K562 (cell line): ENCODE measurements at regions not wholly inside any gene's neighbourhood (a gene's known extent, or its start where the extent isn't known, plus 50 kb on each side); places are given as distances from the start of the nearest gene placed in this dataset.

Experiments
- ATAC-seq: fragments of 200-7000 bp; cut with Tn5 transposase; 3 replicates; pipeline ENCODE4 v1.9.1; 2020; ENCODE audit warnings: moderate library complexity
- BruUV-seq: library from RNA; stranded (reverse); fragments of 400-500 nt; replicated peaks from 2 replicates; lab custom pipeline; 2021; lab: Mats Ljungman, UMichigan
- CTCF ChIA-PET: fragments of 300-600 bp; formaldehyde crosslinking; extraction: SDS; loops from one replicate; lab custom pipeline; 2021; ENCODE audit warnings: low intra/inter-chr PET ratio; lab: Yijun Ruan, JAX
- POLR2A ChIA-PET: fragments of 300-600, 350-650 bp; sonication (Branson Sonifier 250); formaldehyde crosslinking; extraction: SDS; loops from one replicate; lab custom pipeline; 2021; ENCODE audit warnings: antibody characterized with exemption, inconsistent platforms; lab: Yijun Ruan, JAX
- DNase-seq, 4 experiments: peaks; one replicate each; pipeline versions ENCODE4 v3.0.0 to v3.0.0-alpha.2; 2011 to 2018; ENCODE audit warnings: low spot score in 3 of 4, mixed read lengths in 3 of 4; ENCODE audit errors: extremely low read depth in 1 of 4
- FAIRE-seq: peaks from 2 replicates; lab custom pipeline; 2011; peaks lifted over from hg19 to GRCh38; lab: Jason Lieb, UNC
- H2AFZ ChIP-seq: 2 replicates; pipeline ENCODE4 v1.6.0; 2011; ENCODE audit warnings: low read depth, low read length, control low read depth, inconsistent platforms
- H3K27ac ChIP-seq: fragments of 200-600 bp; 3 replicates; pipeline ENCODE4 v1.8.0; 2011; ENCODE audit warnings: low read depth, mild to moderate bottlenecking, control low read depth, inconsistent platforms, low read length, moderate library complexity, mixed read lengths; ENCODE audit errors: extremely low read depth
- H3K27me3 ChIP-seq, 2 experiments: fragments of 300-600 bp in 1 of 2; 2 replicates in 1 of 2; 3 replicates in 1 of 2; pipeline versions ENCODE4 v1.6.0 to v1.8.0; 2011; ENCODE audit warnings: inconsistent platforms in 2 of 2, low read length in 2 of 2, mild to moderate bottlenecking in 1 of 2, mixed read lengths in 1 of 2, moderate library complexity in 1 of 2; ENCODE audit not compliant: control insufficient read depth in 2 of 2, insufficient read depth in 2 of 2
- H3K36me3 ChIP-seq: fragments of 300-600 bp; 3 replicates; pipeline ENCODE4 v1.8.0; 2011; ENCODE audit warnings: mild to moderate bottlenecking, low read length, inconsistent platforms; ENCODE audit not compliant: control insufficient read depth, insufficient read depth
- H3K4me1 ChIP-seq, 2 experiments: fragments of 200-600 bp in 1 of 2; replicated peaks in 1 of 2; 2 replicates in 1 of 2; 3 replicates in 1 of 2; pipeline versions ENCODE4 v1.5.1 to v1.8.0; 2011; ENCODE audit warnings: inconsistent platforms in 2 of 2, low read length in 2 of 2, mild to moderate bottlenecking in 1 of 2, mixed read lengths in 1 of 2, moderate library complexity in 1 of 2; ENCODE audit not compliant: control insufficient read depth in 2 of 2, insufficient read depth in 2 of 2
- H3K4me2 ChIP-seq: 2 replicates; pipeline ENCODE4 v1.6.1; 2011; ENCODE audit warnings: low read length, control low read depth, inconsistent platforms, mixed read lengths; ENCODE audit not compliant: insufficient read depth
- H3K4me3 ChIP-seq: fragments of 200-600 bp; sonication (generic), shearing (Covaris generic); 2 replicates; pipeline ENCODE4 v1.5.1; 2016; ENCODE audit warnings: control low read depth, inconsistent platforms
- H3K79me2 ChIP-seq: fragments of 200-600 bp; 3 replicates; pipeline ENCODE4 v1.8.0; 2011; ENCODE audit warnings: low read length, inconsistent platforms; ENCODE audit not compliant: control insufficient read depth, insufficient read depth
- H3K9ac ChIP-seq, 2 experiments: 2 replicates each; pipeline versions ENCODE4 v1.6.0 to v1.6.1; 2011; ENCODE audit warnings: low read depth in 2 of 2, low read length in 2 of 2, control low read depth in 1 of 2, inconsistent platforms in 1 of 2, mild to moderate bottlenecking in 1 of 2, mixed read lengths in 1 of 2; ENCODE audit not compliant: insufficient read depth in 1 of 2
- H3K9me1 ChIP-seq: one replicate; pipeline ENCODE4 v1.6.0; 2011; ENCODE audit warnings: inconsistent platforms, mild to moderate bottlenecking, low read length, moderate library complexity; ENCODE audit not compliant: control insufficient read depth, insufficient read depth
- H3K9me3 ChIP-seq: replicated peaks from 2 replicates; pipeline ENCODE4 v1.5.1; 2011; ENCODE audit warnings: low read depth, low read length, inconsistent platforms; ENCODE audit not compliant: control insufficient read depth, insufficient read depth
- H4K20me1 ChIP-seq: replicated peaks from 2 replicates; pipeline ENCODE4 v1.6.1; 2011; ENCODE audit warnings: low read length, inconsistent platforms, mixed read lengths; ENCODE audit not compliant: control insufficient read depth, insufficient read depth
- ARID1B ChIP-seq: fragments of 450-650 bp; IDR thresholded peaks from 2 replicates; pipeline ENCODE4 v1.6.1; 2016; ENCODE audit warnings: antibody characterized with exemption, mild to moderate bottlenecking, inconsistent platforms
- GABPA ChIP-seq: fragments of 200-800 bp; sonication (Bioruptor generic); conservative IDR thresholded peaks from 2 replicates; pipeline ENCODE4 v1.6.1; 2016; ENCODE audit warnings: low read depth, missing genetic modification characterization, missing compliant biosample characterization
- NUFIP1 ChIP-seq: fragments of 450-650 bp; IDR thresholded peaks from 2 replicates; pipeline ENCODE4 v1.6.1; 2018; ENCODE audit not compliant: partially characterized antibody
- OTX1 ChIP-seq: fragments of 450-650 bp; formaldehyde crosslinking; IDR thresholded peaks from 2 replicates; pipeline ENCODE4 v1.4.0; 2022; ENCODE audit warnings: mild to moderate bottlenecking
- POLR2B ChIP-seq: fragments of 450-650 bp; IDR thresholded peaks from 2 replicates; pipeline ENCODE4 v1.6.1; 2018; ENCODE audit warnings: low read depth; ENCODE audit not compliant: partially characterized antibody
- SAP30 ChIP-seq: fragments of 200-600 bp; sonication (generic); IDR thresholded peaks from 2 replicates; pipeline ENCODE4 v1.6.1; 2012; ENCODE audit warnings: borderline replicate concordance, low read depth, mild to moderate bottlenecking, moderate library complexity, low read length, control low read depth, inconsistent platforms; ENCODE audit not compliant: insufficient read depth, poor library complexity, severe bottlenecking
- ZBED1 ChIP-seq: IDR thresholded peaks from 2 replicates; pipeline ENCODE4 v1.6.1; 2014
- ZBTB11 ChIP-seq, 3 experiments: fragments of 200-800 bp in 1 of 3; fragments of 250-450 bp in 1 of 3; fragments of 450-650 bp in 1 of 3; sonication (Bioruptor Pico) in 1 of 3; sonication (Bioruptor generic) in 1 of 3; formaldehyde crosslinking in 1 of 3; IDR thresholded peaks; 2 replicates each; pipeline versions ENCODE4 v1.6.1 to v1.8.0; 2016 to 2022; ENCODE audit warnings: mild to moderate bottlenecking in 2 of 3, missing genetic modification characterization in 2 of 3, missing compliant biosample characterization in 1 of 3, moderate library complexity in 1 of 3
- ZBTB5 ChIP-seq: fragments of 450-650 bp; IDR thresholded peaks from 2 replicates; pipeline ENCODE4 v1.6.1; 2017; ENCODE audit warnings: antibody characterized with exemption
- ZFP30 ChIP-seq: fragments of 250-450 bp; sonication (Bioruptor Pico); IDR thresholded peaks from 2 replicates; pipeline ENCODE4 v1.8.0; 2022; ENCODE audit warnings: moderate library complexity, mild to moderate bottlenecking, inconsistent platforms, borderline replicate concordance
- ZNF764 ChIP-seq: fragments of 250-450 bp; sonication (Bioruptor Pico); IDR thresholded peaks from 2 replicates; pipeline ENCODE4 v1.4.0; 2020; ENCODE audit warnings: low read depth, mild to moderate bottlenecking, moderate library complexity
- ZNF785 ChIP-seq: fragments of 250-450 bp; sonication (Bioruptor Pico); IDR thresholded peaks from 2 replicates; pipeline ENCODE4 v1.4.0; 2020; ENCODE audit warnings: mild to moderate bottlenecking
- WGBS: fragments of 100-300 bp; shearing (Covaris generic); methylation state at CpG from one replicate; pipeline ENCODE4 v1.1.6; 2016; ENCODE audit warnings: low coverage, mixed read lengths; ENCODE audit not compliant: insufficient coverage; ENCODE audit errors: missing lambda C conversion rate; 5-methylcytosine and 5-hydroxymethylcytosine counted together
- in situ Hi-C: fragments of 300-500 bp; cut with MboI; formaldehyde crosslinking; loops from 4 replicates; pipeline ENCODE4 v1.15.0; 2018; ENCODE audit warnings: inconsistent platforms, mixed read lengths
- intact Hi-C: fragments of 100-400 bp; cut with micrococcal nuclease; formaldehyde crosslinking; loops from 2 replicates; pipeline ENCODE4 v1.14.2; 2022

GRCh38 chr5:86671536-86671935 lies 53.8 kb downstream of the COX7C start:
- H3K36me3 ChIP-seq: no peaks in the 10 kb centered on the region
- H3K27ac ChIP-seq: no peak overlapping the region
- in situ Hi-C loops: no loop called here
- H4K20me1 ChIP-seq: no peaks in the 10 kb centered on the region
- H3K9me1 ChIP-seq: no peaks in the 10 kb centered on the region
- H2AFZ ChIP-seq: no peak overlapping the region
- CTCF ChIA-PET: no interaction called here
- no peak overlapping the region for H3K4me3 ChIP-seq
- DNase-seq: no peak
- TF ChIP-seq ZNF764 (CRISPR knock-in tag): no peak
- TF ChIP-seq GABPA (tag): no peak
- TF ChIP-seq NUFIP1: no peak
- TF ChIP-seq, all 486 proteins: peak for 0
- Histone ChIP-seq H3K4me2 (no peak overlapping the region), H3K79me2 (no peaks in the 10 kb centered on the region), H3K27me3 (no peaks in the 10 kb centered on the region), H3K4me1 (no peaks in the 10 kb centered on the region), H3K9me3 (no peaks in the 10 kb centered on the region), H3K9ac (no peak overlapping the region)
- ATAC-seq (no peak), FAIRE-seq (peak; percentile 60)
- no TSS peak for BruUV-seq
- POLR2A ChIA-PET: no interaction called here
- intact Hi-C loops: no loop called here
- 0% methylated on average over 3 of the region's 3 CpGs for WGBS

GRCh38 chr5:86674069-86674468 lies 56.3 kb downstream of the COX7C start:
- H3K27me3 ChIP-seq: no peaks in the 10 kb centered on the region
- ChIA-PET POLR2A (no interaction called here), CTCF (no interaction called here)
- no peak overlapping the region for H3K9ac ChIP-seq
- H3K9me3 ChIP-seq: no peaks in the 10 kb centered on the region
- BruUV-seq: no TSS peak
- H4K20me1 ChIP-seq: no peaks in the 10 kb centered on the region
- DNase-seq (no peak), FAIRE-seq (no peak), ATAC-seq (no peak)
- in situ Hi-C loops: no loop called here
- no peaks in the 10 kb centered on the region for H3K36me3 ChIP-seq
- H2AFZ ChIP-seq: no peak overlapping the region
- H3K4me3 ChIP-seq: no peak overlapping the region
- no peak overlapping the region for H3K27ac ChIP-seq
- no peaks in the 10 kb centered on the region for H3K4me1 ChIP-seq
- intact Hi-C loops: no loop called here
- no peak overlapping the region for H3K4me2 ChIP-seq
- H3K9me1 ChIP-seq: no peaks in the 10 kb centered on the region
- no peaks in the 10 kb centered on the region for H3K79me2 ChIP-seq
- 0% methylated on average over 4 of the region's 4 CpGs for WGBS
- TF ChIP-seq ZBTB5: no peak
- TF ChIP-seq OTX1 (CRISPR knock-in tag): no peak
- TF ChIP-seq ZNF785 (CRISPR knock-in tag): no peak
- no peak for TF ChIP-seq ARID1B
- TF ChIP-seq ZBTB11 (CRISPR knock-in tag; IDR thresholded peaks at IDR 0.05): no peak
- TF ChIP-seq POLR2B: no peak
- TF ChIP-seq ZBED1: no peak
- TF ChIP-seq ZFP30 (CRISPR knock-in tag): no peak
- TF ChIP-seq SAP30: no peak
